Fibroblast of skin of right biceps (primary cell): ENCODE measurements at regions not wholly inside any gene's neighbourhood (a gene's known extent, or its start where the extent isn't known, plus 50 kb on each side); places are given as distances from the start of the nearest gene placed in this dataset.

Source experiments
- DNase-seq: peaks from one replicate; pipeline ENCODE4 v3.0.0-alpha.2; 2013

DNA sequence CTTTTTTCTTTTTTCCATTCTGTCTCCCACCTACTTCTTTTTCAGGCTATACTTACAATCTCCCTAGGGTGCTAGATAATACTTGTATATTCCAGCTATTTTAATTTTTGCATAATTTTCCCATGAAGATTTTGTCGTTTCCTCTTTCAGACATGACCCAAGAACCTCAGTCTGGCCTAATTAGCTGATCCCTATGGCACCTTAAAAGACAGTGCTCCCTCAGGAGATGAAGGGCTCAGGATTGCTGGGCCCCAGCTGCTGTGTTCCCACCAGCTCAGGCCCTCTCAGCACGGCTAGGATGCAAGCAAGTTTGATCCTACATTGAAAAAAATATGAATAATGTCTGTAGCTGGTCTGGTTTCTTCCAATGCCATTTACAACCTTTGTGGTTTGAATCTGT lies 55.0 kb upstream of the RGS5 start:
- no peak for DNase-seq

- peak; percentile 10 for DNase-seq
These were observed 55.5 kb upstream of the RGS5 start for GRCh38 chr1:163258181-163258580.

- DNase-seq: no peak
These were observed 57.7 kb upstream of the NUF2 start for GRCh38 chr1:163263818-163264655.

GRCh38 chr1:163265547-163265946 lies 56.2 kb upstream of the NUF2 start:
- no peak for DNase-seq

GRCh38 chr1:163267962-163268361 lies 53.8 kb upstream of the NUF2 start:
- peak; percentile 29 for DNase-seq

- DNase-seq: no peak
These were observed 50.2 kb upstream of the NUF2 start for GRCh38 chr1:163271535-163271934.
